ENCODE measurements at regions not wholly inside any gene's neighbourhood (a gene's known extent, or its start where the extent isn't known, plus 50 kb on each side); places are given as distances from the start of the nearest gene placed in this dataset.

DNA sequence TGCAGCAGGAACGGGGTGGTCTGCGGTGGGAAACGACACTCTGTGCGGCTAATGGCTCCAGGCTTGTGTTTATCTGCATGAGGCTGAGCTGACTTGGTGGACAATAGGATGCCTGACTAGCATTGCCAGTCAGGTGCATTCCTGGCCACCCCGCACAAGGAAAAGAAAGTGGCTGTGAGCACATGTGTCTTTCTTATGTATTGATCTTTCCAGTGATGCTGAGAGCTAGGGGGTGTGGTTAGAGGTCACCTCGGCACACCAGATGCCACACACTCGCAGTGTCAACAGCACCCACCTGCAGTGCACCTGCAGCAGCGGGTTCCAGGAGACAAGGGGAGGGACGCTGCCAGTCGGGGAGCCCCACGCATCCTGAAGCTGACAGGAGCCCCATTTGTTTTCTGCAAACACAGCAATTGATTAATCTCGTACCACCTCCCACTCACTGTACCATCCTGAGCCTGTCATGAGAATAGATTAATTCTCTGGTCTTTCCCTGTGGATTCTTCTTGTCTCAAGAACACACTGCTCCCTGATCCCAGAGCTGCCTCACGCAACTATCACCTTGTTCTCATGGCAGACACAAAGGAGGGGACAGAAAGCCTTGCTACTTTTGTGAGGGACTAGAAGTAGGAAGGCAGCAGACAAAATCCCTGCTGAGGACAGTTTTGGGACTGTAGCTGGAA is 251.7 kb upstream of the WWC1 start:
- TF ChIP-seq, protein P1, sequence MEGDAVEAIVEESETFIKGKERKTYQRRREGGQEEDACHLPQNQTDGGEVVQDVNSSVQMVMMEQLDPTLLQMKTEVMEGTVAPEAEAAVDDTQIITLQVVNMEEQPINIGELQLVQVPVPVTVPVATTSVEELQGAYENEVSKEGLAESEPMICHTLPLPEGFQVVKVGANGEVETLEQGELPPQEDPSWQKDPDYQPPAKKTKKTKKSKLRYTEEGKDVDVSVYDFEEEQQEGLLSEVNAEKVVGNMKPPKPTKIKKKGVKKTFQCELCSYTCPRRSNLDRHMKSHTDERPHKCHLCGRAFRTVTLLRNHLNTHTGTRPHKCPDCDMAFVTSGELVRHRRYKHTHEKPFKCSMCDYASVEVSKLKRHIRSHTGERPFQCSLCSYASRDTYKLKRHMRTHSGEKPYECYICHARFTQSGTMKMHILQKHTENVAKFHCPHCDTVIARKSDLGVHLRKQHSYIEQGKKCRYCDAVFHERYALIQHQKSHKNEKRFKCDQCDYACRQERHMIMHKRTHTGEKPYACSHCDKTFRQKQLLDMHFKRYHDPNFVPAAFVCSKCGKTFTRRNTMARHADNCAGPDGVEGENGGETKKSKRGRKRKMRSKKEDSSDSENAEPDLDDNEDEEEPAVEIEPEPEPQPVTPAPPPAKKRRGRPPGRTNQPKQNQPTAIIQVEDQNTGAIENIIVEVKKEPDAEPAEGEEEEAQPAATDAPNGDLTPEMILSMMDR (IDR thresholded peaks at IDR 0.05; ENCODE audit: poor library complexity, severe bottlenecking), result no peak
- H3K36me3 ChIP-seq (ENCODE audit: low read depth), result no peaks in the 10 kb centered on the region
- H3K27me3 ChIP-seq (ENCODE audit: insufficient read depth, poor library complexity, severe bottlenecking), result no peaks in the 10 kb centered on the region
- H3K4me3 ChIP-seq (ENCODE audit: severe bottlenecking), result no peak overlapping the region
- no peaks in the 10 kb centered on the region for H3K9me3 ChIP-seq (ENCODE audit: severe bottlenecking)
- no peak for DNase-seq (ENCODE audit: low spot score)
- no peak overlapping the region for H3K27ac ChIP-seq (ENCODE audit: poor library complexity, severe bottlenecking)
- ATAC-seq (ENCODE audit: low read depth), result no peak
- H3K4me1 ChIP-seq (ENCODE audit: insufficient read depth, poor library complexity, severe bottlenecking), result no peaks in the 10 kb centered on the region

DNA sequence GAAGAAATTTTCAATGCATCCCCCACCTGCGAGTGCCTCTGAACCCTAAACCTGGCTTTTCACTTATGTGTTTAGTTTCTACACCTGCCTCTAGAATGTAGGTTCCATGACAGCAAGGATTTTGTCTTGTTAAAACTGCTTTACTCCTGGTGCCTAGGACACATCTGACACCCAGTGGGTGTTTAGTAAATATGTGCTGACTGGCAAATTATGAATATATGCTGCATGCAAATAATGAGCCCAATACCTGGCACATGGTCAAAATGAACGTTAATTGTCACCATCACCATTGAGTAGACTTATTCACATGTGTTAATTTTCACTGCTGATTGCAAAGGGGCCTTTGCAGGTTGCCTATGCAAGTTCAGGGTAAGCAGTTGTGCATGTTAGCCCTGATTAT is 249.9 kb upstream of the WWC1 start:
- no peaks in the 10 kb centered on the region for H3K27me3 ChIP-seq (ENCODE audit: insufficient read depth, poor library complexity, severe bottlenecking)
- no peaks in the 10 kb centered on the region for H3K9me3 ChIP-seq (ENCODE audit: severe bottlenecking)
- H3K4me3 ChIP-seq (ENCODE audit: severe bottlenecking), result no peak overlapping the region
- TF ChIP-seq, protein P1 (IDR thresholded peaks at IDR 0.05; ENCODE audit: poor library complexity, severe bottlenecking), result no peak
- H3K36me3 ChIP-seq (ENCODE audit: low read depth), result no peaks in the 10 kb centered on the region
- DNase-seq (ENCODE audit: low spot score), result no peak
- no peak overlapping the region for H3K27ac ChIP-seq (ENCODE audit: poor library complexity, severe bottlenecking)
- ATAC-seq (ENCODE audit: low read depth), result no peak
- no peaks in the 10 kb centered on the region for H3K4me1 ChIP-seq (ENCODE audit: insufficient read depth, poor library complexity, severe bottlenecking)

DNA sequence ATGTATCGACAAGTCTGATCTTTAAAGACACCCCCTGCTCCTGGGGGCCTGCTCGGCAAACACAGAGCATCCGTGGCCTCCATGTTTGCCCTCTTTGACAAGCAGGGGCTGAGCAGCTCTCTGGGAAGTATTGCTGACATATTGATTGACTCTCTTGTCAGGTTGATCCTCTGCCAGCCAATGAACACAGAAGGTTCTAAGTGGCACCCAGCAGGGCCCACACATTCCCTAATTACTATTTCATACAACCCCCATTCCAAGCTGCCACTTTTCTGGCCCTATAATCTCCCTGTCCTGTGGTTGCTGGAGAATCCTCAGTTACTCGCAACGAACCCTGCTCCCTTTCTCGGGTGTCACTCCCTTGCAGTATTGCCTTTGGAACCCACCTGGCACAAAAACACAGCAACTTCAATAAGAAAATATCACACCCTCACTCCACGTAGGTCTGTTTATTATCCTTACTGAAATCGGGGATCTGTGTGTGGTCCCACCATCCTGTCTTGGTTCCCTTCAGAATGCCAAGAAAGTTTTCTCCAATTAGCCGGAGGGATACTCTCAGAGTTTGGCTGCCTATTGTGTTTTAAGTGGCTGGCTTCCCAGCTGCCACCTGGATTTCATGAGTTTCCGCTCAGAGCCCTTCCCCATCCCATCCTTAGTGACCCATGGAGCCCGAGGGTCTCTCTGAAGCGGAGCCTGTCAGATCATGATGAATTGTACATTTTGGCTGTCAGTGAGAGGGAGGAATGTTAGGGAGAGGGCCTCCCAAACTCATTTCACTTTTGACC is 249.0 kb upstream of the WWC1 start:
- H3K36me3 ChIP-seq (ENCODE audit: low read depth), result no peaks in the 10 kb centered on the region
- no peaks in the 10 kb centered on the region for H3K9me3 ChIP-seq (ENCODE audit: severe bottlenecking)
- TF ChIP-seq, protein P1 (IDR thresholded peaks at IDR 0.05; ENCODE audit: poor library complexity, severe bottlenecking), result no peak
- H3K27me3 ChIP-seq (ENCODE audit: insufficient read depth, poor library complexity, severe bottlenecking), result no peaks in the 10 kb centered on the region
- DNase-seq (ENCODE audit: low spot score) (no peak), ATAC-seq (ENCODE audit: low read depth) (no peak)
- H3K4me3 ChIP-seq (ENCODE audit: severe bottlenecking), result no peak overlapping the region
- no peaks in the 10 kb centered on the region for H3K4me1 ChIP-seq (ENCODE audit: insufficient read depth, poor library complexity, severe bottlenecking)
- no peak overlapping the region for H3K27ac ChIP-seq (ENCODE audit: poor library complexity, severe bottlenecking)

DNA sequence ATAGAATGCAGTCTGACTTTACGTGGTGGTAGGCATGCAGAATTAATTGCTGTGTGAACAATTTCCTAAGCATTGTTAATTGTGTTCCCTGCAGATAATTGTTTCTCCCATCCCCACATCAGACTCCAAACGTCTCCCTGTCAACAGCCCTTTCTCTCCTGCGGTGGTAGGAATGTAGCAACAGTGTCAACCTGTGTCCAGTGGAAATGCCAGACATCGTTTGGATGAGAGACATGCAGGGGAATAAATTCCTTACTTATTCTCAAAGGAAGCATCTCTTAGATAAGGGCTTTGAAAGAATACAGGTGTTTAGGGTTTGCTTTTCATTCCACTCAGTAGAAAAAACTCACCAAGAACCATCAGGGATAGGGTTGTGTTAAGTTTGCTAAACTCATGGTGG is 245.3 kb upstream of the WWC1 start:
- H3K4me3 ChIP-seq (ENCODE audit: severe bottlenecking), result no peak overlapping the region
- TF ChIP-seq, protein P1 (IDR thresholded peaks at IDR 0.05; ENCODE audit: poor library complexity, severe bottlenecking), result no peak
- no peaks in the 10 kb centered on the region for H3K4me1 ChIP-seq (ENCODE audit: insufficient read depth, poor library complexity, severe bottlenecking)
- H3K27ac ChIP-seq (ENCODE audit: poor library complexity, severe bottlenecking), result no peak overlapping the region
- no peak for DNase-seq (ENCODE audit: low spot score)
- H3K9me3 ChIP-seq (ENCODE audit: severe bottlenecking), result no peaks in the 10 kb centered on the region
- no peaks in the 10 kb centered on the region for H3K36me3 ChIP-seq (ENCODE audit: low read depth)
- no peaks in the 10 kb centered on the region for H3K27me3 ChIP-seq (ENCODE audit: insufficient read depth, poor library complexity, severe bottlenecking)
- no peak for ATAC-seq (ENCODE audit: low read depth)
